T-cell (primary cell): ENCODE measurements at regions not wholly inside any gene's neighbourhood (a gene's known extent, or its start where the extent isn't known, plus 50 kb on each side); places are given as distances from the start of the nearest gene placed in this dataset.

Experiments used
- ATAC-seq, 4 experiments: fragments of 200-7000 bp in 3 of 4; fragments of 150-1000 bp in 1 of 4; cut with Tn5 transposase; replicated peaks in 1 of 4; 1 replicate in 3 of 4; 2 replicates in 1 of 4; pipeline ENCODE4 v1.10.0; 2021; ENCODE audit warnings: moderate library complexity in 3 of 4, mild to moderate bottlenecking in 2 of 4, moderate number of reproducible peaks in 1 of 4
- CTCF ChIA-PET, 2 donors: fragments of 300-600 bp; sonication (Branson Sonifier 250); formaldehyde crosslinking; loops; one replicate each; lab custom pipeline; 2022; ENCODE audit warnings: antibody characterized with exemption in 2 of 2; lab: Charles Lee
- POLR2A ChIA-PET, 2 donors: fragments of 300-600 bp; sonication (Branson Sonifier 250); formaldehyde crosslinking; loops; one replicate each; lab custom pipeline; 2022; ENCODE audit warnings: antibody characterized with exemption in 2 of 2; lab: Charles Lee
- DNase-seq, 35 experiments: peaks; one replicate each; pipeline versions ENCODE4 v3.0.0 to v3.0.0-alpha.2; 2013 to 2023
- H3K27ac ChIP-seq: one replicate; pipeline ENCODE4 v1.5.1; 2013; ENCODE audit warnings: low read length
- H3K27me3 ChIP-seq, 2 experiments: replicated peaks in 1 of 2; 1 replicate in 1 of 2; 2 replicates in 1 of 2; pipeline versions ENCODE4 v1.6.1 to v1.7.0; 2013; ENCODE audit warnings: low read length in 1 of 2, mixed read lengths in 1 of 2; ENCODE audit not compliant: control insufficient read depth in 2 of 2, insufficient read depth in 2 of 2; ENCODE audit errors: extremely low read depth in 1 of 2
- H3K36me3 ChIP-seq, 2 donors: 1 replicate in 1 of 2; 2 replicates in 1 of 2; pipeline versions ENCODE4 v1.6.1 to v1.7.0; 2013; ENCODE audit warnings: low read length in 1 of 2; ENCODE audit not compliant: control insufficient read depth in 2 of 2, insufficient read depth in 1 of 2; ENCODE audit errors: extremely low read depth in 1 of 2
- H3K4me1 ChIP-seq, 2 experiments: 1 replicate in 1 of 2; 2 replicates in 1 of 2; pipeline versions ENCODE4 v1.6.1 to v1.7.0; 2013; ENCODE audit warnings: low read length in 2 of 2, mixed read lengths in 1 of 2; ENCODE audit not compliant: insufficient read depth in 2 of 2, control insufficient read depth in 1 of 2; ENCODE audit errors: extremely low read depth in 1 of 2
- H3K4me3 ChIP-seq, 2 donors: 1 replicate in 1 of 2; 2 replicates in 1 of 2; pipeline versions ENCODE4 v1.5.1 to v1.7.0; 2013; ENCODE audit warnings: mild to moderate bottlenecking in 2 of 2, low read length in 1 of 2, moderate library complexity in 1 of 2; ENCODE audit not compliant: control insufficient read depth in 1 of 2; ENCODE audit errors: extremely low read depth in 1 of 2
- H3K9me3 ChIP-seq: 2 replicates; pipeline ENCODE4 v1.7.0; 2013
- H3K27ac Mint-ChIP-seq, 2 donors: one replicate each; pipeline ENCODE4 v1.8.0; 2020 to 2021; ENCODE audit warnings: mild to moderate bottlenecking in 2 of 2, mixed read lengths in 2 of 2
- H3K27me3 Mint-ChIP-seq, 2 donors: one replicate each; pipeline ENCODE4 v1.8.0; 2021 to 2022; ENCODE audit warnings: mixed read lengths in 2 of 2
- H3K36me3 Mint-ChIP-seq: one replicate; pipeline ENCODE4 v1.8.0; 2021; ENCODE audit warnings: mixed read lengths
- H3K4me1 Mint-ChIP-seq, 3 donors: one replicate each; pipeline ENCODE4 v1.8.0; 2020 to 2022; ENCODE audit warnings: mixed read lengths in 3 of 3, mild to moderate bottlenecking in 1 of 3
- H3K4me3 Mint-ChIP-seq, 3 donors: one replicate each; pipeline ENCODE4 v1.8.0; 2020 to 2022; ENCODE audit warnings: mild to moderate bottlenecking in 3 of 3, mixed read lengths in 3 of 3, moderate library complexity in 3 of 3
- H3K9me3 Mint-ChIP-seq, 3 donors: one replicate each; pipeline ENCODE4 v1.8.0; 2020 to 2022; ENCODE audit warnings: mixed read lengths in 3 of 3
- WGBS: methylation state at CpG from one replicate; pipeline ENCODE4 v1.1.5; 2013; ENCODE audit warnings: missing lambda C conversion rate; ENCODE audit not compliant: insufficient coverage; 5-methylcytosine and 5-hydroxymethylcytosine counted together

- Mint-ChIP-seq H3K27ac (no peak overlapping the region), H3K27me3 (peaks cover 5 to 17% of the 10 kb centered on the region in 2 donors), H3K4me3 (no peak overlapping the region), H3K9me3 (peaks cover 0 to 8% (median 0%) of the 10 kb centered on the region in 3 donors), H3K4me1 (no peaks in the 10 kb centered on the region), H3K36me3 (no peaks in the 10 kb centered on the region)
- ChIA-PET CTCF (no interaction called here), POLR2A (no interaction called here)
- H3K4me1 ChIP-seq = no peaks in the 10 kb centered on the region
- no peaks in the 10 kb centered on the region for H3K27me3 ChIP-seq
- 63% methylated on average over 1 of the region's 2 CpGs for WGBS
- H3K9me3 ChIP-seq = no peaks in the 10 kb centered on the region
- no peaks in the 10 kb centered on the region for H3K36me3 ChIP-seq
- no peak overlapping the region for H3K4me3 ChIP-seq
- H3K27ac ChIP-seq = no peak overlapping the region
- ATAC-seq (no peak), DNase-seq (no peak)
Observed at GRCh38 chr5:61783481-61783880, 451.4 kb downstream of the ZSWIM6 start.

- ATAC-seq = no peak
- Mint-ChIP-seq H3K27me3 (peaks cover 0 to 9% of the 10 kb centered on the region in 2 donors), H3K4me1 (no peaks in the 10 kb centered on the region)
Observed at GRCh38 chr5:61784341-61784740, 452.3 kb downstream of the ZSWIM6 start.

GRCh38 chr5:61788548-61788947 lies 456.5 kb downstream of the ZSWIM6 start:
- Mint-ChIP-seq H3K4me1 (no peaks in the 10 kb centered on the region), H3K9me3 (peaks cover 0 to 4% (median 0%) of the 10 kb centered on the region in 3 donors), H3K27ac (no peak overlapping the region), H3K4me3 (no peak overlapping the region), H3K27me3 (peaks cover 0 to 9% of the 10 kb centered on the region in 2 donors), H3K36me3 (no peaks in the 10 kb centered on the region)
- ATAC-seq = no peak
- ChIA-PET CTCF (no interaction called here), POLR2A (no interaction called here)
- no peaks in the 10 kb centered on the region for H3K27me3 ChIP-seq
- WGBS = no CpG with 5 or more reads among the region's 2 CpGs
- DNase-seq = no peak
- no peak overlapping the region for H3K4me3 ChIP-seq
- no peaks in the 10 kb centered on the region for H3K9me3 ChIP-seq
- H3K27ac ChIP-seq = no peak overlapping the region
- H3K4me1 ChIP-seq = no peaks in the 10 kb centered on the region
- H3K36me3 ChIP-seq = no peaks in the 10 kb centered on the region

More at GRCh38 chr5:61784341-61784740, 452.3 kb downstream of the ZSWIM6 start:
- no peaks in the 10 kb centered on the region for H3K4me1 ChIP-seq
- no peaks in the 10 kb centered on the region for H3K9me3 ChIP-seq
- Mint-ChIP-seq H3K9me3 (peaks cover 0 to 4% (median 0%) of the 10 kb centered on the region in 3 donors), H3K36me3 (no peaks in the 10 kb centered on the region), H3K4me3 (no peak overlapping the region), H3K27ac (no peak overlapping the region)
- POLR2A ChIA-PET = no interaction called here
- no peak for DNase-seq
- no peaks in the 10 kb centered on the region for H3K27me3 ChIP-seq
- CTCF ChIA-PET = no interaction called here
- H3K4me3 ChIP-seq = no peak overlapping the region
- no peak overlapping the region for H3K27ac ChIP-seq
- no peaks in the 10 kb centered on the region for H3K36me3 ChIP-seq
- 80% methylated on average over 1 of the region's 6 CpGs for WGBS

GRCh38 chr5:61790007-61790406 lies 457.9 kb downstream of the ZSWIM6 start:
- Histone ChIP-seq H3K27me3 (no peaks in the 10 kb centered on the region), H3K9me3 (no peaks in the 10 kb centered on the region), H3K27ac (no peak overlapping the region), H3K4me1 (no peaks in the 10 kb centered on the region), H3K4me3 (no peak overlapping the region), H3K36me3 (no peaks in the 10 kb centered on the region)
- Mint-ChIP-seq H3K27me3 (peaks cover 2 to 9% of the 10 kb centered on the region in 2 donors), H3K9me3 (peaks cover 0 to 4% (median 0%) of the 10 kb centered on the region in 3 donors), H3K27ac (no peak overlapping the region), H3K4me3 (no peak overlapping the region), H3K4me1 (no peaks in the 10 kb centered on the region), H3K36me3 (no peaks in the 10 kb centered on the region)
- POLR2A ChIA-PET = no interaction called here
- DNase-seq (no peak), ATAC-seq (no peak)
- CTCF ChIA-PET = no interaction called here

- H3K27ac Mint-ChIP-seq = no peak overlapping the region
- H3K4me1 Mint-ChIP-seq = no peaks in the 10 kb centered on the region
- no peak overlapping the region for H3K27ac ChIP-seq
- H3K4me3 Mint-ChIP-seq = no peak overlapping the region
- POLR2A ChIA-PET = no interaction called here
- H3K9me3 ChIP-seq = no peaks in the 10 kb centered on the region
- peaks cover 3% of the 10 kb centered on the region in 2 donors for H3K27me3 Mint-ChIP-seq
- H3K36me3 Mint-ChIP-seq = no peaks in the 10 kb centered on the region
- ATAC-seq = no peak
- no peak overlapping the region for H3K4me3 ChIP-seq
- WGBS = 18% methylated on average over 1 of the region's 2 CpGs
- peaks cover 0 to under 1% (median 0%) of the 10 kb centered on the region in 3 donors for H3K9me3 Mint-ChIP-seq
- DNase-seq = no peak
- no peaks in the 10 kb centered on the region for H3K4me1 ChIP-seq
- CTCF ChIA-PET = no interaction called here
- no peaks in the 10 kb centered on the region for H3K27me3 ChIP-seq
- H3K36me3 ChIP-seq = no peaks in the 10 kb centered on the region
Observed at GRCh38 chr5:61790678-61791077, 458.6 kb downstream of the ZSWIM6 start.

- H3K9me3 Mint-ChIP-seq = no peaks in the 10 kb centered on the region
Observed at GRCh38 chr5:61796773-61797172, 464.7 kb downstream of the ZSWIM6 start.

GRCh38 chr5:61800450-61800849 lies 468.4 kb downstream of the ZSWIM6 start:
- H3K4me3 Mint-ChIP-seq = no peak overlapping the region
- ChIA-PET POLR2A (no interaction called here), CTCF (no interaction called here)
- DNase-seq (no peak), ATAC-seq (no peak)
- 92% methylated on average over 2 of the region's 4 CpGs for WGBS
- no peaks in the 10 kb centered on the region for H3K4me1 Mint-ChIP-seq
- no peaks in the 10 kb centered on the region for H3K36me3 Mint-ChIP-seq
- no peaks in the 10 kb centered on the region for H3K27me3 ChIP-seq
- no peak overlapping the region for H3K27ac ChIP-seq
- no peaks in the 10 kb centered on the region for H3K9me3 ChIP-seq
- peaks cover 0 to 9% of the 10 kb centered on the region in 2 donors for H3K27me3 Mint-ChIP-seq
- H3K9me3 Mint-ChIP-seq = no peaks in the 10 kb centered on the region
- no peak overlapping the region for H3K4me3 ChIP-seq
- H3K27ac Mint-ChIP-seq = no peak overlapping the region
- H3K4me1 ChIP-seq = no peaks in the 10 kb centered on the region
- H3K36me3 ChIP-seq = no peaks in the 10 kb centered on the region

More at GRCh38 chr5:61796773-61797172, 464.7 kb downstream of the ZSWIM6 start:
- POLR2A ChIA-PET = no interaction called here
- no peaks in the 10 kb centered on the region for H3K36me3 Mint-ChIP-seq
- no peaks in the 10 kb centered on the region for H3K36me3 ChIP-seq
- H3K27ac ChIP-seq = no peak overlapping the region
- no peaks in the 10 kb centered on the region for H3K9me3 ChIP-seq
- 80% methylated on average over 1 of the region's 4 CpGs for WGBS
- H3K4me3 Mint-ChIP-seq = no peak overlapping the region
- DNase-seq = no peak
- no peaks in the 10 kb centered on the region for H3K27me3 ChIP-seq
- no peak for ATAC-seq
- H3K4me1 Mint-ChIP-seq = no peaks in the 10 kb centered on the region
- no peak overlapping the region for H3K4me3 ChIP-seq
- H3K27ac Mint-ChIP-seq = no peak overlapping the region
- H3K4me1 ChIP-seq = no peaks in the 10 kb centered on the region
- CTCF ChIA-PET = no interaction called here
- H3K27me3 Mint-ChIP-seq = peaks cover 3 to 9% of the 10 kb centered on the region in 2 donors
